IPS-18a (cell line): ENCODE measurements at regions not wholly inside any gene's neighbourhood (a gene's known extent, or its start where the extent isn't known, plus 50 kb on each side); places are given as distances from the start of the nearest gene placed in this dataset.

Source experiments
- H3K27ac ChIP-seq: one replicate; pipeline ENCODE4 v1.5.1; 2013; ENCODE audit warnings: low read length
- H3K27me3 ChIP-seq: one replicate; pipeline ENCODE4 v1.6.1; 2013; ENCODE audit warnings: mild to moderate bottlenecking, low read length; ENCODE audit not compliant: control insufficient read depth, insufficient read depth
- H3K36me3 ChIP-seq: one replicate; pipeline ENCODE4 v1.6.1; 2013; ENCODE audit warnings: low read depth, low read length; ENCODE audit not compliant: control insufficient read depth
- H3K4me1 ChIP-seq: one replicate; pipeline ENCODE4 v1.6.1; 2013; ENCODE audit warnings: low read depth, low read length; ENCODE audit not compliant: control insufficient read depth
- H3K4me3 ChIP-seq: one replicate; pipeline ENCODE4 v1.5.1; 2013; ENCODE audit warnings: low read length
- H3K9ac ChIP-seq: one replicate; pipeline ENCODE4 v1.6.1; 2013; ENCODE audit warnings: mild to moderate bottlenecking, low read length, moderate library complexity
- H3K9me3 ChIP-seq: one replicate; pipeline ENCODE4 v1.6.1; 2013; ENCODE audit warnings: low read depth, low read length; ENCODE audit not compliant: control insufficient read depth

- Histone ChIP-seq H3K9ac (no peak overlapping the region), H3K9me3 (no peaks in the 10 kb centered on the region), H3K4me1 (no peaks in the 10 kb centered on the region), H3K27ac (no peak overlapping the region), H3K4me3 (no peak overlapping the region), H3K27me3 (no peaks in the 10 kb centered on the region), H3K36me3 (no peaks in the 10 kb centered on the region)
These were observed 78.6 kb upstream of the ROBO2 start for GRCh38 chr3:76961284-76961683.

DNA sequence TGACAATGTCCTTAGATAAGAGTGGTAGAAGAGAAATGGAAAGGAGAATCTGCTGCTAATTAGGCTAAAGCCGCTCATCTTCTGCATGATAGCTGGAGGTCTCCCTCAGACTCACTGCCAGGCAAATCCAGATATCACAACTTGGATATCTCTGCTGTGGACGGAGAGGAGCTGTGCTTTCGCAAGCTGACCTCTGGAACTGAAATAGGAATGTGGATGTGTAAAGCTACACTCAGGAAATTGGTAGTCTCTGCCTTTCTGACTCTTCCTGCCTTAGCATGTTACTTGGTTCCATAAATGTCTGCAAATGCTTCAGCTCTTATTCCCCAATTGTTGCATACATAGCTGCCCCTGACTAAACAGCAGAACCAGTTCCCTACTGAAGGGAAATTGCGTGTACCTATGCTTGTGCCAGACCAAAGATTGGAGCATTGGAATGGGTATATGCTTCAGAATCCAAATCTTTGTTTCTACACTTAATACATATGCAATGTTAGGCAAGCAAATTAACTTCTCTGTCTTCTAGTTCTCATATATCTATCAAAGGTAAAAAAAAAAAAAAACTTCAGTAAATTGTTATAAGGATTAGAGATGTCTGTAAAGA lies 74.7 kb upstream of the ROBO2 start:
- H3K27ac ChIP-seq: no peak overlapping the region
- no peaks in the 10 kb centered on the region for H3K9me3 ChIP-seq
- H3K27me3 ChIP-seq: no peaks in the 10 kb centered on the region
- H3K36me3 ChIP-seq: no peaks in the 10 kb centered on the region
- peaks cover 4% of the 10 kb centered on the region for H3K4me1 ChIP-seq
- no peak overlapping the region for H3K4me3 ChIP-seq
- no peak overlapping the region for H3K9ac ChIP-seq

- no peak overlapping the region for H3K27ac ChIP-seq
- H3K4me3 ChIP-seq: no peak overlapping the region
- H3K9me3 ChIP-seq: no peaks in the 10 kb centered on the region
- no peaks in the 10 kb centered on the region for H3K27me3 ChIP-seq
- no peaks in the 10 kb centered on the region for H3K36me3 ChIP-seq
- no peak overlapping the region for H3K9ac ChIP-seq
- peaks cover 4% of the 10 kb centered on the region for H3K4me1 ChIP-seq
These were observed 70.4 kb upstream of the ROBO2 start for GRCh38 chr3:76969471-76969870.

DNA sequence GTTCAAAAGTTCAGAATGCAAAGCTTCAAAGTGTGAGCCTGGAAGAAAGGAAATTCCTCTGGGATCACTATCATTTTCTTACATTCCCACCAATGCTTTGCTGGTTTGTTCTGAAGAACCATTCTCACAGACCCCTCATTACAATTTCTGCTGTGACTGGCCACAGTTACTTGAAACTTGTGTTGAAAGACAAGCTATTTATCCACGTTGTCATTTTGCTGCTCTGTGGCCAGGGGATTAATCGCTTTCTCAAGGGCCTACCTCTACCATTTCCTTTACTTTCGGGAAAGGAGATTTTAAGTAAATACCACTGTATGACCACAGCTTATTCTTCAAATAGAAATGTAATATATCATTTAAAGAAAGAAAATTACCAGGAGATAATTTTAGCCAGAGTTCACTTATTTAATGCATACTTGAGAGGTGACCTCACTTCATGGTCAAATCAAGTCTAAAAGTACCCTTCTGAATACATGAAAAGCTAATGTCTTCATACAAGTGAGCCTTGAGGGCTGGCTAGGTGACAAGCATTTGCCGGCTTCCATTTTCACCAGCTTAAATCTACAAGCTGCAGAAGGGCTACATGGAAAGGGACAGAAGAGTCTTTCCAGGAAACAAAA lies 69.8 kb upstream of the ROBO2 start:
- Histone ChIP-seq H3K4me1 (peaks cover 4% of the 10 kb centered on the region), H3K27me3 (no peaks in the 10 kb centered on the region), H3K9ac (no peak overlapping the region), H3K4me3 (no peak overlapping the region), H3K27ac (no peak overlapping the region), H3K9me3 (no peaks in the 10 kb centered on the region), H3K36me3 (no peaks in the 10 kb centered on the region)

GRCh38 chr3:76972624-76973296 lies 67.1 kb upstream of the ROBO2 start:
- H3K36me3 ChIP-seq: no peaks in the 10 kb centered on the region
- no peaks in the 10 kb centered on the region for H3K9me3 ChIP-seq
- no peak overlapping the region for H3K4me3 ChIP-seq
- no peak overlapping the region for H3K27ac ChIP-seq
- no peaks in the 10 kb centered on the region for H3K27me3 ChIP-seq
- H3K4me1 ChIP-seq: peaks cover 14% of the 10 kb centered on the region
- H3K9ac ChIP-seq: no peak overlapping the region

DNA sequence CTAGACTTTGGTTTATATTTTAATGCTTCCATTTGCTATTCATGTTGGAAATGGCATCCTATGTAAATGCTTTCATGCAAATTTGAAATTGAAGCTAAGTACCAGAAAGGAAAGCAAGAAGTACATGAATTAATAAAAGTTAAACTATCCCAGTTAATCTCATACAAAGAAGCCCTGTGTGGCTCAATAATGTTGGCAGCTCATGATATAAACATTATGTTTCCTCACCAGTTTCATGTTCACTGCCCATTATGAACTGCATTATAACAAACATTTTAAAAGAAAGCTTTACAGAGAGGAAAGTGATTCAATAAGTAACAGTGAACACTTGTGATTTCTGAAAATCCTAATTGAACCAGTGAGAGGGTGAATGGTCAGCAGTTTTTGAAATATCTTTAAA lies 62.9 kb upstream of the ROBO2 start:
- H3K4me1 ChIP-seq: peaks cover 10% of the 10 kb centered on the region
- no peaks in the 10 kb centered on the region for H3K36me3 ChIP-seq
- H3K9me3 ChIP-seq: no peaks in the 10 kb centered on the region
- no peak overlapping the region for H3K27ac ChIP-seq
- H3K9ac ChIP-seq: no peak overlapping the region
- H3K4me3 ChIP-seq: no peak overlapping the region
- H3K27me3 ChIP-seq: no peaks in the 10 kb centered on the region

DNA sequence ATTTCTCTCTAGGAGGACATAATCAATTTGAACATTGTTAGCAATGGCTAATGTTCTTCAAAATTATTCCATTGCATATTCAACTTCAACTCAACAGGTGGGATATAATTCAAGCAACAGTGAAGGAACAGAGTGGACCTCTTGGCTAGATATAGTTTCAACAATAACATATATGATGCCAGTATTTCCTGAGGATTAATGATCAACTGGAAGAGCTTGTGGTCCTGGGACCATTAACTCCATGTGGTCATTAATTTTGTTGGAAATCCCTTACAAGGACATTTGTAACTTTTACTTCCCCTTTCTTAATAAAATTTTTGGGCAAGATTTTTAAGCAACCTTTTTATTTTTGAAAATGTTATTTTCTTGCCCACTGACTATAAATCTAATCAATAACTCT lies 54.3 kb upstream of the ROBO2 start:
- Histone ChIP-seq H3K4me1 (peaks cover 6% of the 10 kb centered on the region), H3K27ac (no peak overlapping the region), H3K27me3 (no peaks in the 10 kb centered on the region), H3K9me3 (no peaks in the 10 kb centered on the region), H3K36me3 (no peaks in the 10 kb centered on the region), H3K4me3 (no peak overlapping the region), H3K9ac (no peak overlapping the region)

DNA sequence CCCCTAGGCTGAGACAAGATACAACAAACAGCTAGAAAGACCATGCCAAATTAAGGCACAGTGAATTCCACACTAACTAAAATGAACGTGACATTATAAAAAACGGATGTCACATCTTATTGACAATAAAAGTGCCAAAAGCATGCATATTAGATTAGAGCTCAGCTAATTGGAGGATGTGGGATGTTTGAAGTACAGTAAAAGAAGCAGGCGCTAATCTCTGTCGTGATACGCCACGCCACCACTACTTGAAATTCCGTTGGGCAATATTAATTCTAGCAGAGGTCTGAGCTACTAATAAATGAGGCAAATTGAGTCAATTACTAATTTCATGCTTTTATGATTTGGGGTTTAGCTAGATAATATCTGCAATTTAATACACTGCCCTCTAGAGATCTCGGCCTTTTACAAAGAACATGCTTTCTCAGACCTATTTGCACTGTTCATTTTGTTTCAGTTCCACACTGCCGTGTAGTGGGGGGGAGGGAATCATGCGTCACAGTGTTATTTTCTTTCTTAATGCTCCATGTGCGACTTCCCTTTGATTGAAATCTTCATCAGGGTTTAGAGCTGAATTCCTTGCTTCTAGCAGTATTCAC lies 52.9 kb upstream of the ROBO2 start:
- Histone ChIP-seq H3K27ac (no peak overlapping the region), H3K36me3 (no peaks in the 10 kb centered on the region), H3K4me3 (no peak overlapping the region), H3K27me3 (no peaks in the 10 kb centered on the region), H3K4me1 (peaks cover 7% of the 10 kb centered on the region), H3K9ac (no peak overlapping the region), H3K9me3 (no peaks in the 10 kb centered on the region)
